ENCODE measurements at regions not wholly inside any gene's neighbourhood (a gene's known extent, or its start where the extent isn't known, plus 50 kb on each side); places are given as distances from the start of the nearest gene placed in this dataset.

DNA sequence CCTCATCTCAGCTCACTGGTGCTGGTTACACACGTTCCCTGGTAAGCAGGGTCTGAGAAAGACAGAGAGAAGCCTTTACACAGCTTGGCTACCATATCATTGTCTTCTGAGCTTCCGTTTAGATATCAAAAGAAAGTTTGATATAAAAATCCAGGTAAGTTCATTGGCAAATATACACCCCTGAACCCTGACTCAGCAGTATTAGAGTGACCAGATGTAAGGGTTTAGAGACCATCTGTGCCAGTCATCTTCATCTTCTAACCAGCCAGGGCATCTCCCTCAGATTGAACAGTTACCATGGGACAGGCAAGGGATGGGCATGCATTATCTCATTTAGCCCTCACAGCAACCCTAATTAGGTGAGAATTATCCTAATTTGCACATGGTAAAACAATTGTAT lies 232.1 kb downstream of the MED10 start:
- no peak for TF ChIP-seq EP300 (conservative IDR thresholded peaks at IDR 0.05; ENCODE audit: poor library complexity, severe bottlenecking)
- Histone ChIP-seq H4K20me1 (ENCODE audit: insufficient read depth) (no peaks in the 10 kb centered on the region), H3K79me2 (replicated peaks; ENCODE audit: insufficient read depth, low read length) (no peaks in the 10 kb centered on the region), H3K9me3 (ENCODE audit: low read length) (no peaks in the 10 kb centered on the region), H3K4me2 (ENCODE audit: low read length) (no peak overlapping the region), H2AFZ (ENCODE audit: low read depth, low read length) (no peak overlapping the region), H3K4me3 (ENCODE audit: low read length) (no peak overlapping the region), H3K9ac (ENCODE audit: low read length) (no peak overlapping the region), H3F3A (ENCODE audit: insufficient read depth, low read length, poor library complexity, severe bottlenecking) (no peaks in the 10 kb centered on the region), H3K9me2 (ENCODE audit: insufficient read depth, low read length) (no peaks in the 10 kb centered on the region), H3K36me3 (ENCODE audit: insufficient read depth, low read length) (no peaks in the 10 kb centered on the region), H3K27ac (ENCODE audit: low read length) (no peak overlapping the region), H3K27me3 (ENCODE audit: insufficient read depth, low read depth, low read length) (no peaks in the 10 kb centered on the region)

DNA sequence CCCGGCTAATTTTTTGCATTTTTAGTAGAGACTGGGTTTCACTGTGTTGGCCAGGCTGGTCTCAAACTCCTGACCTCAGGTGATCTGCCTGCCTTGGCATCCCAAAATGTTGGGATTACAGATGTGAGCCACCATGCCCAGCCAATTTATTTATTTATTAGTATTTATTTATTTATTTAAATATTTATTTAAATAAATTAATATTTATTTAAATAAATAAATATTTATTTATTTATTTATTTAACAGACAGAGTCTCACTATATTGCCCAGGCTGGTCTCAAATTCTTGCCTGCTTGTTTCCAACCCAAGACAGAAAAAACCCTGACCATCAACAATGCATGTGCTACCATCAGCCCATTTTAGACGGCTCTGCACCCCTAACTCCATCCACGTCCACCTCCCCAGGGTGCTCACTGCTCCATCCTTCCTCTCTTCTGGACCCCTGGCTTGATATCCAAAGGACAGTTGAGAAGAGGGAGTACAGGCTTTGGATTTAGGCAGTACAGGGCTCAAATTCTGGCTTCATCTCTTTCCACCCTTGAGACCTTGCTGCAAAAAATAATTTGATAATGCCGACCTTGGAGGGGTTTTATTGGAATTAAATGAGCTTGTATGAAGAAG lies 232.6 kb downstream of the MED10 start:
- Histone ChIP-seq H3K79me2 (replicated peaks; ENCODE audit: insufficient read depth, low read length) (no peaks in the 10 kb centered on the region), H3K4me3 (ENCODE audit: low read length) (no peak overlapping the region), H3K9ac (ENCODE audit: low read length) (no peak overlapping the region), H3K9me3 (ENCODE audit: low read length) (no peaks in the 10 kb centered on the region), H3F3A (ENCODE audit: insufficient read depth, low read length, poor library complexity, severe bottlenecking) (no peaks in the 10 kb centered on the region), H3K27ac (ENCODE audit: low read length) (no peak overlapping the region), H2AFZ (ENCODE audit: low read depth, low read length) (no peak overlapping the region), H4K20me1 (ENCODE audit: insufficient read depth) (no peaks in the 10 kb centered on the region), H3K36me3 (ENCODE audit: insufficient read depth, low read length) (no peaks in the 10 kb centered on the region), H3K9me2 (ENCODE audit: insufficient read depth, low read length) (no peaks in the 10 kb centered on the region), H3K27me3 (ENCODE audit: insufficient read depth, low read depth, low read length) (no peaks in the 10 kb centered on the region), H3K4me2 (ENCODE audit: low read length) (no peak overlapping the region)
- no peak for TF ChIP-seq POLR2AphosphoS5 (IDR thresholded peaks at IDR 0.05)
- no peak for TF ChIP-seq SMC3 (conservative IDR thresholded peaks at IDR 0.05; ENCODE audit: poor library complexity)
- TF ChIP-seq RAD21 (conservative IDR thresholded peaks at IDR 0.05): no peak
- TF ChIP-seq MXI1 (conservative IDR thresholded peaks at IDR 0.05; ENCODE audit: poor library complexity, severe bottlenecking): no peak
- no peak for TF ChIP-seq EZH2 (IDR thresholded peaks at IDR 0.05; ENCODE audit: borderline replicate concordance, insufficient read depth, low read length, poor library complexity, severe bottlenecking)
- no peak for TF ChIP-seq EP300 (conservative IDR thresholded peaks at IDR 0.05; ENCODE audit: poor library complexity, severe bottlenecking)
- TF ChIP-seq, protein P1, sequence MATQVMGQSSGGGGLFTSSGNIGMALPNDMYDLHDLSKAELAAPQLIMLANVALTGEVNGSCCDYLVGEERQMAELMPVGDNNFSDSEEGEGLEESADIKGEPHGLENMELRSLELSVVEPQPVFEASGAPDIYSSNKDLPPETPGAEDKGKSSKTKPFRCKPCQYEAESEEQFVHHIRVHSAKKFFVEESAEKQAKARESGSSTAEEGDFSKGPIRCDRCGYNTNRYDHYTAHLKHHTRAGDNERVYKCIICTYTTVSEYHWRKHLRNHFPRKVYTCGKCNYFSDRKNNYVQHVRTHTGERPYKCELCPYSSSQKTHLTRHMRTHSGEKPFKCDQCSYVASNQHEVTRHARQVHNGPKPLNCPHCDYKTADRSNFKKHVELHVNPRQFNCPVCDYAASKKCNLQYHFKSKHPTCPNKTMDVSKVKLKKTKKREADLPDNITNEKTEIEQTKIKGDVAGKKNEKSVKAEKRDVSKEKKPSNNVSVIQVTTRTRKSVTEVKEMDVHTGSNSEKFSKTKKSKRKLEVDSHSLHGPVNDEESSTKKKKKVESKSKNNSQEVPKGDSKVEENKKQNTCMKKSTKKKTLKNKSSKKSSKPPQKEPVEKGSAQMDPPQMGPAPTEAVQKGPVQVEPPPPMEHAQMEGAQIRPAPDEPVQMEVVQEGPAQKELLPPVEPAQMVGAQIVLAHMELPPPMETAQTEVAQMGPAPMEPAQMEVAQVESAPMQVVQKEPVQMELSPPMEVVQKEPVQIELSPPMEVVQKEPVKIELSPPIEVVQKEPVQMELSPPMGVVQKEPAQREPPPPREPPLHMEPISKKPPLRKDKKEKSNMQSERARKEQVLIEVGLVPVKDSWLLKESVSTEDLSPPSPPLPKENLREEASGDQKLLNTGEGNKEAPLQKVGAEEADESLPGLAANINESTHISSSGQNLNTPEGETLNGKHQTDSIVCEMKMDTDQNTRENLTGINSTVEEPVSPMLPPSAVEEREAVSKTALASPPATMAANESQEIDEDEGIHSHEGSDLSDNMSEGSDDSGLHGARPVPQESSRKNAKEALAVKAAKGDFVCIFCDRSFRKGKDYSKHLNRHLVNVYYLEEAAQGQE (IDR thresholded peaks at IDR 0.05; ENCODE audit: borderline replicate concordance): no peak
- TF ChIP-seq, protein P2, sequence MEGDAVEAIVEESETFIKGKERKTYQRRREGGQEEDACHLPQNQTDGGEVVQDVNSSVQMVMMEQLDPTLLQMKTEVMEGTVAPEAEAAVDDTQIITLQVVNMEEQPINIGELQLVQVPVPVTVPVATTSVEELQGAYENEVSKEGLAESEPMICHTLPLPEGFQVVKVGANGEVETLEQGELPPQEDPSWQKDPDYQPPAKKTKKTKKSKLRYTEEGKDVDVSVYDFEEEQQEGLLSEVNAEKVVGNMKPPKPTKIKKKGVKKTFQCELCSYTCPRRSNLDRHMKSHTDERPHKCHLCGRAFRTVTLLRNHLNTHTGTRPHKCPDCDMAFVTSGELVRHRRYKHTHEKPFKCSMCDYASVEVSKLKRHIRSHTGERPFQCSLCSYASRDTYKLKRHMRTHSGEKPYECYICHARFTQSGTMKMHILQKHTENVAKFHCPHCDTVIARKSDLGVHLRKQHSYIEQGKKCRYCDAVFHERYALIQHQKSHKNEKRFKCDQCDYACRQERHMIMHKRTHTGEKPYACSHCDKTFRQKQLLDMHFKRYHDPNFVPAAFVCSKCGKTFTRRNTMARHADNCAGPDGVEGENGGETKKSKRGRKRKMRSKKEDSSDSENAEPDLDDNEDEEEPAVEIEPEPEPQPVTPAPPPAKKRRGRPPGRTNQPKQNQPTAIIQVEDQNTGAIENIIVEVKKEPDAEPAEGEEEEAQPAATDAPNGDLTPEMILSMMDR (IDR thresholded peaks at IDR 0.05; ENCODE audit: poor library complexity, severe bottlenecking): no peak
- no peak for TF ChIP-seq TAF1 (IDR thresholded peaks at IDR 0.05; ENCODE audit: low read depth)

All from neural cell (in vitro differentiated cells).